ENCODE measurements at regions not wholly inside any gene's neighbourhood (a gene's known extent, or its start where the extent isn't known, plus 50 kb on each side); places are given as distances from the start of the nearest gene placed in this dataset.

GRCh38 chr15:26082221-26083109 lies 219.3 kb upstream of the ATP10A start:
- Histone ChIP-seq H3K9me3 (ENCODE audit: control insufficient read depth in 2 of 2, insufficient read depth in 1 of 2, low read depth in 1 of 2, low read length in 1 of 2) (no peaks in the 10 kb centered on the region), H3K27me3 (ENCODE audit: control insufficient read depth in 3 of 3, insufficient read depth in 3 of 3, low read length in 3 of 3) (no peaks in the 10 kb centered on the region), H3K4me1 (ENCODE audit: control insufficient read depth in 3 of 3, insufficient read depth in 2 of 3, low read depth in 1 of 3, low read length in 2 of 3) (no peaks in the 10 kb centered on the region), H3K36me3 (ENCODE audit: control insufficient read depth in 3 of 3, insufficient read depth in 2 of 3, low read depth in 1 of 3, low read length in 3 of 3) (no peaks in the 10 kb centered on the region), H3K27ac (ENCODE audit: low read depth in 1 of 3, low read length in 2 of 3) (peak overlapping the region; percentile 32 to 92 (median 65)), H3K4me3 (ENCODE audit: low read depth in 1 of 3, low read length in 3 of 3) (peak overlapping the region; percentile 59 to 73 (median 59))
- 1 to 4% (median 2%) methylated on average over 48 of the region's 48 CpGs for WGBS, 3 donors
- DNase-seq, result peak; percentile 84 to 98
- FAIRE-seq, result no peak

GRCh38 chr15:26081758-26082220 lies 218.7 kb upstream of the ATP10A start:
- Histone ChIP-seq H3K27ac (ENCODE audit: low read depth in 1 of 3, low read length in 2 of 3) (peak overlapping the region in 1 of 3 donors; percentile 7), H3K9me3 (ENCODE audit: control insufficient read depth in 2 of 2, insufficient read depth in 1 of 2, low read depth in 1 of 2, low read length in 1 of 2) (no peaks in the 10 kb centered on the region), H3K4me1 (ENCODE audit: control insufficient read depth in 3 of 3, insufficient read depth in 2 of 3, low read depth in 1 of 3, low read length in 2 of 3) (no peaks in the 10 kb centered on the region), H3K36me3 (ENCODE audit: control insufficient read depth in 3 of 3, insufficient read depth in 2 of 3, low read depth in 1 of 3, low read length in 3 of 3) (no peaks in the 10 kb centered on the region), H3K27me3 (ENCODE audit: control insufficient read depth in 3 of 3, insufficient read depth in 3 of 3, low read length in 3 of 3) (no peaks in the 10 kb centered on the region), H3K4me3 (ENCODE audit: low read depth in 1 of 3, low read length in 3 of 3) (no peak overlapping the region)
- FAIRE-seq (no peak), DNase-seq (no peak)
- 23 to 29% (median 25%) methylated on average over 10 of the region's 10 CpGs for WGBS, 3 donors

- 72 to 78% (median 73%) methylated on average over 4 of the region's 4 CpGs for WGBS, 3 donors
These were observed 212.6 kb upstream of the ATP10A start for GRCh38 chr15:26075770-26076169.

GRCh38 chr15:26073430-26074333 lies 210.6 kb upstream of the ATP10A start:
- Histone ChIP-seq H3K4me1 (ENCODE audit: control insufficient read depth in 3 of 3, insufficient read depth in 2 of 3, low read depth in 1 of 3, low read length in 2 of 3) (no peaks in the 10 kb centered on the region), H3K4me3 (ENCODE audit: low read depth in 1 of 3, low read length in 3 of 3) (no peak overlapping the region), H3K27ac (ENCODE audit: low read depth in 1 of 3, low read length in 2 of 3) (no peak overlapping the region), H3K36me3 (ENCODE audit: control insufficient read depth in 3 of 3, insufficient read depth in 2 of 3, low read depth in 1 of 3, low read length in 3 of 3) (no peaks in the 10 kb centered on the region), H3K27me3 (ENCODE audit: control insufficient read depth in 3 of 3, insufficient read depth in 3 of 3, low read length in 3 of 3) (peaks cover 0 to 2% (median 0%) of the 10 kb centered on the region in 3 donors), H3K9me3 (ENCODE audit: control insufficient read depth in 2 of 2, insufficient read depth in 1 of 2, low read depth in 1 of 2, low read length in 1 of 2) (no peaks in the 10 kb centered on the region)
- DNase-seq (no peak), FAIRE-seq (no peak)
- WGBS, 3 donors, result 56 to 66% (median 57%) methylated on average over 6 of the region's 6 CpGs

More at GRCh38 chr15:26075770-26076169, 212.6 kb upstream of the ATP10A start:
- no peak for DNase-seq
- Histone ChIP-seq H3K27me3 (ENCODE audit: control insufficient read depth in 3 of 3, insufficient read depth in 3 of 3, low read length in 3 of 3) (peaks cover 0 to 2% (median 0%) of the 10 kb centered on the region in 3 donors), H3K4me1 (ENCODE audit: control insufficient read depth in 3 of 3, insufficient read depth in 2 of 3, low read depth in 1 of 3, low read length in 2 of 3) (no peaks in the 10 kb centered on the region), H3K27ac (ENCODE audit: low read depth in 1 of 3, low read length in 2 of 3) (no peak overlapping the region), H3K9me3 (ENCODE audit: control insufficient read depth in 2 of 2, insufficient read depth in 1 of 2, low read depth in 1 of 2, low read length in 1 of 2) (no peaks in the 10 kb centered on the region), H3K4me3 (ENCODE audit: low read depth in 1 of 3, low read length in 3 of 3) (no peak overlapping the region), H3K36me3 (ENCODE audit: control insufficient read depth in 3 of 3, insufficient read depth in 2 of 3, low read depth in 1 of 3, low read length in 3 of 3) (no peaks in the 10 kb centered on the region)
- FAIRE-seq, result no peak

GRCh38 chr15:26070095-26070532 lies 207.0 kb upstream of the ATP10A start:
- Histone ChIP-seq H3K4me1 (ENCODE audit: control insufficient read depth in 3 of 3, insufficient read depth in 2 of 3, low read depth in 1 of 3, low read length in 2 of 3) (no peaks in the 10 kb centered on the region), H3K27ac (ENCODE audit: low read depth in 1 of 3, low read length in 2 of 3) (no peak overlapping the region), H3K36me3 (ENCODE audit: control insufficient read depth in 3 of 3, insufficient read depth in 2 of 3, low read depth in 1 of 3, low read length in 3 of 3) (no peaks in the 10 kb centered on the region), H3K9me3 (ENCODE audit: control insufficient read depth in 2 of 2, insufficient read depth in 1 of 2, low read depth in 1 of 2, low read length in 1 of 2) (no peaks in the 10 kb centered on the region), H3K4me3 (ENCODE audit: low read depth in 1 of 3, low read length in 3 of 3) (no peak overlapping the region), H3K27me3 (ENCODE audit: control insufficient read depth in 3 of 3, insufficient read depth in 3 of 3, low read length in 3 of 3) (peaks cover 0 to 2% (median 0%) of the 10 kb centered on the region in 3 donors)
- 64 to 77% (median 65%) methylated on average over 8 of the region's 8 CpGs for WGBS, 3 donors
- FAIRE-seq (no peak), DNase-seq (no peak)

- Histone ChIP-seq H3K27me3 (ENCODE audit: control insufficient read depth in 3 of 3, insufficient read depth in 3 of 3, low read length in 3 of 3) (peaks cover 0 to 2% (median 0%) of the 10 kb centered on the region in 3 donors), H3K9me3 (ENCODE audit: control insufficient read depth in 2 of 2, insufficient read depth in 1 of 2, low read depth in 1 of 2, low read length in 1 of 2) (no peaks in the 10 kb centered on the region), H3K4me1 (ENCODE audit: control insufficient read depth in 3 of 3, insufficient read depth in 2 of 3, low read depth in 1 of 3, low read length in 2 of 3) (no peaks in the 10 kb centered on the region), H3K4me3 (ENCODE audit: low read depth in 1 of 3, low read length in 3 of 3) (no peak overlapping the region), H3K36me3 (ENCODE audit: control insufficient read depth in 3 of 3, insufficient read depth in 2 of 3, low read depth in 1 of 3, low read length in 3 of 3) (no peaks in the 10 kb centered on the region), H3K27ac (ENCODE audit: low read depth in 1 of 3, low read length in 2 of 3) (no peak overlapping the region)
- WGBS, 3 donors, result 62 to 75% (median 71%) methylated on average over 1 of the region's 1 CpG
- FAIRE-seq, result no peak
- DNase-seq, result no peak
These were observed 206.1 kb upstream of the ATP10A start for GRCh38 chr15:26069231-26069641.

GRCh38 chr15:26066896-26067295 lies 203.8 kb upstream of the ATP10A start:
- no peaks in the 10 kb centered on the region for H3K36me3 ChIP-seq (ENCODE audit: control insufficient read depth in 3 of 3, insufficient read depth in 2 of 3, low read depth in 1 of 3, low read length in 3 of 3)
- FAIRE-seq (no peak), DNase-seq (no peak)
- WGBS, 3 donors, result 59 to 81% (median 61%) methylated on average over 2 of the region's 2 CpGs
- H3K27ac ChIP-seq (ENCODE audit: low read depth in 1 of 3, low read length in 2 of 3), result no peak overlapping the region
- no peaks in the 10 kb centered on the region for H3K4me1 ChIP-seq (ENCODE audit: control insufficient read depth in 3 of 3, insufficient read depth in 2 of 3, low read depth in 1 of 3, low read length in 2 of 3)
- no peak overlapping the region for H3K4me3 ChIP-seq (ENCODE audit: low read depth in 1 of 3, low read length in 3 of 3)
- no peaks in the 10 kb centered on the region for H3K27me3 ChIP-seq (ENCODE audit: control insufficient read depth in 3 of 3, insufficient read depth in 3 of 3, low read length in 3 of 3)
- no peaks in the 10 kb centered on the region for H3K9me3 ChIP-seq (ENCODE audit: control insufficient read depth in 2 of 2, insufficient read depth in 1 of 2, low read depth in 1 of 2, low read length in 1 of 2)

- H3K27ac ChIP-seq (ENCODE audit: low read depth in 1 of 3, low read length in 2 of 3), result no peak overlapping the region
- no peaks in the 10 kb centered on the region for H3K36me3 ChIP-seq (ENCODE audit: control insufficient read depth in 3 of 3, insufficient read depth in 2 of 3, low read depth in 1 of 3, low read length in 3 of 3)
- no peaks in the 10 kb centered on the region for H3K27me3 ChIP-seq (ENCODE audit: control insufficient read depth in 3 of 3, insufficient read depth in 3 of 3, low read length in 3 of 3)
- no peak for FAIRE-seq
- H3K4me3 ChIP-seq (ENCODE audit: low read depth in 1 of 3, low read length in 3 of 3), result no peak overlapping the region
- no peaks in the 10 kb centered on the region for H3K9me3 ChIP-seq (ENCODE audit: control insufficient read depth in 2 of 2, insufficient read depth in 1 of 2, low read depth in 1 of 2, low read length in 1 of 2)
- no peak for DNase-seq
- 66 to 88% (median 82%) methylated on average over 2 of the region's 2 CpGs for WGBS, 3 donors
- no peaks in the 10 kb centered on the region for H3K4me1 ChIP-seq (ENCODE audit: control insufficient read depth in 3 of 3, insufficient read depth in 2 of 3, low read depth in 1 of 3, low read length in 2 of 3)
These were observed 202.6 kb upstream of the ATP10A start for GRCh38 chr15:26065723-26066122.

All from small intestine (tissue), 7 donors.